A549 (cell line): ENCODE measurements at regions not wholly inside any gene's neighbourhood (a gene's known extent, or its start where the extent isn't known, plus 50 kb on each side); places are given as distances from the start of the nearest gene placed in this dataset.

Experiments
- ATAC-seq, 2 experiments: fragments of 200-7000 bp in 1 of 2; fragments of >200 bp in 1 of 2; cut with Nextera tagmentation in 1 of 2; cut with Tn5 transposase in 1 of 2; 3 replicates each; pipeline versions ENCODE4 v1.8.0 to v1.9.1; 2018 to 2020; ENCODE audit warnings: mild to moderate bottlenecking in 1 of 2, moderate library complexity in 1 of 2
- CTCF ChIA-PET: fragments of 300-600 bp; sonication (Branson Sonifier 250); formaldehyde crosslinking; extraction: SDS; loops from one replicate; lab custom pipeline; 2021; ENCODE audit warnings: antibody characterized with exemption, inconsistent platforms; lab: Yijun Ruan, JAX
- POLR2A ChIA-PET: fragments of 350-600 bp; formaldehyde crosslinking; extraction: SDS; loops from one replicate; lab custom pipeline; 2021; ENCODE audit warnings: antibody characterized with exemption, inconsistent platforms; lab: Yijun Ruan, JAX
- DNase-seq, 2 experiments: peaks; one replicate each; pipeline versions ENCODE4 v3.0.0 to v3.0.0-alpha.2; 2011 to 2016; ENCODE audit warnings: low read depth in 1 of 2, low spot score in 1 of 2
- FAIRE-seq: peaks from 2 replicates; lab custom pipeline; 2011; peaks lifted over from hg19 to GRCh38; lab: Jason Lieb, UNC
- H3K27ac ChIP-seq, 2 experiments: fragments of >200 bp; sonication (Bioruptor Twin); formaldehyde crosslinking; 3 replicates each; pipeline ENCODE4 v1.5.1; 2016 to 2017
- H3K4me1 ChIP-seq: fragments of >200 bp; sonication (Bioruptor Twin); formaldehyde crosslinking; 3 replicates; pipeline ENCODE4 v1.6.1; 2016
- H3K4me2 ChIP-seq: fragments of >200 bp; sonication (Bioruptor Twin); formaldehyde crosslinking; 3 replicates; pipeline ENCODE4 v1.6.1; 2016
- H3K4me3 ChIP-seq: fragments of >200 bp; sonication (Bioruptor Twin); formaldehyde crosslinking; 3 replicates; pipeline ENCODE4 v1.5.1; 2016
- H3K9me3 ChIP-seq: fragments of >200 bp; sonication (Bioruptor Twin); formaldehyde crosslinking; 3 replicates; pipeline ENCODE4 v1.6.1; 2016
- BHLHE40 ChIP-seq: IDR thresholded peaks from 2 replicates; pipeline ENCODE4 v1.6.1; 2012; ENCODE audit warnings: low read depth, low read length, inconsistent platforms
- EP300 ChIP-seq, 2 experiments: fragments of >200 bp; sonication (Bioruptor Twin); formaldehyde crosslinking; IDR thresholded peaks; 2 replicates in 1 of 2; 3 replicates in 1 of 2; pipeline ENCODE4 v1.6.1; 2016 to 2017
- FOSL2 ChIP-seq, 2 experiments: fragments of 450-650 bp in 1 of 2; fragments of >200 bp in 1 of 2; sonication (Bioruptor Twin) in 1 of 2; formaldehyde crosslinking; IDR thresholded peaks; 2 replicates each; pipeline versions ENCODE4 v1.5.0 to v1.6.1; 2016 to 2020; ENCODE audit warnings: mild to moderate bottlenecking in 1 of 2, moderate library complexity in 1 of 2
- FOXS1 ChIP-seq: fragments of 250-450 bp; sonication (Bioruptor Pico); IDR thresholded peaks from 2 replicates; pipeline ENCODE4 v1.5.0; 2020; ENCODE audit warnings: mild to moderate bottlenecking, moderate library complexity
- HDAC2 ChIP-seq: fragments of 200-600 bp; sonication (generic); IDR thresholded peaks from 2 replicates; pipeline ENCODE4 v1.6.1; 2016
- HES2 ChIP-seq: fragments of >200 bp; sonication (Bioruptor Twin); formaldehyde crosslinking; IDR thresholded peaks from 2 replicates; pipeline ENCODE4 v1.6.1; 2016
- HEYL ChIP-seq: fragments of 250-450 bp; sonication (Bioruptor Pico); IDR thresholded peaks from 2 replicates; pipeline ENCODE4 v1.8.0; 2021; ENCODE audit warnings: mild to moderate bottlenecking, moderate library complexity
- HOXB13 ChIP-seq: fragments of 250-450 bp; sonication (Bioruptor Pico); IDR thresholded peaks from 2 replicates; pipeline ENCODE4 v1.5.0; 2020; ENCODE audit warnings: low read depth, mild to moderate bottlenecking, moderate library complexity
- HOXB5 ChIP-seq: fragments of 250-450 bp; sonication (Bioruptor Pico); IDR thresholded peaks from 2 replicates; pipeline ENCODE4 v1.5.0; 2020; ENCODE audit warnings: mild to moderate bottlenecking, moderate library complexity
- JUN ChIP-seq, 2 experiments: fragments of >200 bp; sonication (Bioruptor Twin); formaldehyde crosslinking; IDR thresholded peaks; 2 replicates in 1 of 2; 3 replicates in 1 of 2; pipeline ENCODE4 v1.6.1; 2016 to 2017
- JUNB ChIP-seq: fragments of >200 bp; sonication (Bioruptor Twin); formaldehyde crosslinking; IDR thresholded peaks from 2 replicates; pipeline ENCODE4 v1.6.1; 2016
- KDM1A ChIP-seq: fragments of 200-600 bp; sonication (generic); IDR thresholded peaks from 2 replicates; pipeline ENCODE4 v1.6.1; 2016; ENCODE audit warnings: low read depth, mild to moderate bottlenecking
- MAFK ChIP-seq: fragments of 450-650 bp; IDR thresholded peaks from 2 replicates; pipeline ENCODE4 v1.6.1; 2014; ENCODE audit not compliant: partially characterized antibody
- MAZ ChIP-seq: fragments of 150-350 bp; IDR thresholded peaks from 2 replicates; pipeline ENCODE4 v1.6.1; 2014; ENCODE audit warnings: antibody characterized with exemption, low read depth, low read length, borderline replicate concordance
- MYC ChIP-seq: IDR thresholded peaks from 2 replicates; pipeline ENCODE4 v1.6.1; 2012; ENCODE audit warnings: mild to moderate bottlenecking, inconsistent platforms, low read length, improper control_type of control experiment, borderline replicate concordance
- NR3C1 ChIP-seq: fragments of >200 bp; sonication (Bioruptor Twin); formaldehyde crosslinking; IDR thresholded peaks from 3 replicates; pipeline ENCODE4 v1.6.1; 2017
- PHF8 ChIP-seq: fragments of 200-600 bp; sonication (generic); IDR thresholded peaks from 2 replicates; pipeline ENCODE4 v1.6.1; 2016; ENCODE audit warnings: low read depth, mild to moderate bottlenecking, antibody characterized with exemption, moderate library complexity, borderline replicate concordance
- POLR2AphosphoS2 ChIP-seq: conservative IDR thresholded peaks from 2 replicates; pipeline ENCODE4 v1.6.1; 2012; ENCODE audit warnings: low read length, improper control_type of control experiment, inconsistent platforms
- RAD21 ChIP-seq, 2 experiments: fragments of >200 bp in 1 of 2; sonication (Bioruptor Twin) in 1 of 2; formaldehyde crosslinking in 1 of 2; IDR thresholded peaks in 1 of 2; conservative IDR thresholded peaks in 1 of 2; 2 replicates in 1 of 2; 3 replicates in 1 of 2; pipeline ENCODE4 v1.6.1; 2012 to 2018; ENCODE audit warnings: inconsistent platforms in 1 of 2
- RARB ChIP-seq: fragments of 250-450 bp; sonication (Bioruptor Pico); IDR thresholded peaks from 2 replicates; pipeline ENCODE4 v1.8.0; 2021; ENCODE audit warnings: mild to moderate bottlenecking, moderate library complexity
- RNF2 ChIP-seq: fragments of 200-600 bp; sonication (generic); IDR thresholded peaks from 2 replicates; pipeline ENCODE4 v1.6.1; 2016; ENCODE audit warnings: low read depth, mild to moderate bottlenecking, antibody characterized with exemption, moderate library complexity, borderline replicate concordance
- SMC3 ChIP-seq: fragments of >200 bp; sonication (Bioruptor Twin); formaldehyde crosslinking; IDR thresholded peaks from 3 replicates; pipeline ENCODE4 v1.6.1; 2018; ENCODE audit warnings: inconsistent platforms
- ZC3H11A ChIP-seq: fragments of 450-650 bp; IDR thresholded peaks from 2 replicates; pipeline ENCODE4 v1.6.1; 2014; ENCODE audit warnings: antibody characterized with exemption, mild to moderate bottlenecking
- ZSCAN20 ChIP-seq: fragments of 250-450 bp; sonication (Bioruptor Pico); IDR thresholded peaks from 2 replicates; pipeline ENCODE4 v1.8.0; 2022; ENCODE audit warnings: mild to moderate bottlenecking, moderate library complexity
- WGBS: methylation state at CpG from one replicate; pipeline ENCODE4 v1.1.6; 2017; ENCODE audit errors: missing lambda C conversion rate; 5-methylcytosine and 5-hydroxymethylcytosine counted together
- TF ChIP-seq, protein P1 (sequence below): fragments of >200 bp; sonication (Bioruptor Twin); formaldehyde crosslinking; IDR thresholded peaks from 3 replicates; pipeline ENCODE4 v1.5.1; 2016
- TF ChIP-seq, protein P2 (sequence below): IDR thresholded peaks from 2 replicates; pipeline ENCODE4 v1.6.1; 2012
- TF ChIP-seq, protein P3 (sequence below): fragments of 150-350 bp; IDR thresholded peaks from 2 replicates; pipeline ENCODE4 v1.6.1; 2014; ENCODE audit warnings: low read depth, mild to moderate bottlenecking, low read length

DNA sequence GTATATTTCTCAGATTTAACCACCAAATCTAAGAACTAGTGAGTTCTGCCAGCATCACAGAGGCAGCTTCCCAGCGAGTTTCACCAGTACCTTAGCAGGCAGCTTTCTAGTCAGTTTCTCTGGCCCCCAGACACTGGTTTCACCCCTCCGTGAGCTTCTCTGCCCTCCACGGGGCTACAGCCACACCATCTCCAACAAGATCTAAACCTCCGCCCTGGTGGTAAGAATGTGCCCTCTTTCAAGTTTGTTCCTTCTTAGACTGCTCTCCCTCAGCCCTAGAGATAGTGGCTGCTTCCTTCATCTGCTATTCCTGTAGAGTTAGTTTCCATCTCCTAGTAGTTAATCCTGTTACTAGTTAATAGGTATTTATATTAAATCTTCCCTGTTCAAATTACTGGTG is 60.5 kb upstream of the TAB3 start:
- no peak overlapping the region for H3K27ac ChIP-seq
- no peak overlapping the region for H3K4me3 ChIP-seq
- ChIA-PET CTCF (no interaction called here), POLR2A (no interaction called here)
- FAIRE-seq = no peak
- ATAC-seq = peak in 1 of 2 experiments; percentile 54; a peak in 3 of 6 replicates
- H3K9me3 ChIP-seq = no peaks in the 10 kb centered on the region
- no peak for TF ChIP-seq EP300 (IDR thresholded peaks at IDR 0.05)
- no peak for TF ChIP-seq RNF2
- no peak for TF ChIP-seq MYC
- no peak for TF ChIP-seq JUN (IDR thresholded peaks at IDR 0.05)
- TF ChIP-seq MAFK = no peak
- no peak for TF ChIP-seq HEYL
- TF ChIP-seq HOXB13 (CRISPR knock-in tag) = no peak
- TF ChIP-seq, protein P1, sequence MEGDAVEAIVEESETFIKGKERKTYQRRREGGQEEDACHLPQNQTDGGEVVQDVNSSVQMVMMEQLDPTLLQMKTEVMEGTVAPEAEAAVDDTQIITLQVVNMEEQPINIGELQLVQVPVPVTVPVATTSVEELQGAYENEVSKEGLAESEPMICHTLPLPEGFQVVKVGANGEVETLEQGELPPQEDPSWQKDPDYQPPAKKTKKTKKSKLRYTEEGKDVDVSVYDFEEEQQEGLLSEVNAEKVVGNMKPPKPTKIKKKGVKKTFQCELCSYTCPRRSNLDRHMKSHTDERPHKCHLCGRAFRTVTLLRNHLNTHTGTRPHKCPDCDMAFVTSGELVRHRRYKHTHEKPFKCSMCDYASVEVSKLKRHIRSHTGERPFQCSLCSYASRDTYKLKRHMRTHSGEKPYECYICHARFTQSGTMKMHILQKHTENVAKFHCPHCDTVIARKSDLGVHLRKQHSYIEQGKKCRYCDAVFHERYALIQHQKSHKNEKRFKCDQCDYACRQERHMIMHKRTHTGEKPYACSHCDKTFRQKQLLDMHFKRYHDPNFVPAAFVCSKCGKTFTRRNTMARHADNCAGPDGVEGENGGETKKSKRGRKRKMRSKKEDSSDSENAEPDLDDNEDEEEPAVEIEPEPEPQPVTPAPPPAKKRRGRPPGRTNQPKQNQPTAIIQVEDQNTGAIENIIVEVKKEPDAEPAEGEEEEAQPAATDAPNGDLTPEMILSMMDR = no peak
- TF ChIP-seq POLR2AphosphoS2 = no peak
- TF ChIP-seq KDM1A = no peak
- TF ChIP-seq JUNB = no peak
- 18% methylated on average over 4 of the region's 4 CpGs for WGBS
- no peaks in the 10 kb centered on the region for H3K4me1 ChIP-seq
- H3K4me2 ChIP-seq = no peak overlapping the region
- no peak for DNase-seq

DNA sequence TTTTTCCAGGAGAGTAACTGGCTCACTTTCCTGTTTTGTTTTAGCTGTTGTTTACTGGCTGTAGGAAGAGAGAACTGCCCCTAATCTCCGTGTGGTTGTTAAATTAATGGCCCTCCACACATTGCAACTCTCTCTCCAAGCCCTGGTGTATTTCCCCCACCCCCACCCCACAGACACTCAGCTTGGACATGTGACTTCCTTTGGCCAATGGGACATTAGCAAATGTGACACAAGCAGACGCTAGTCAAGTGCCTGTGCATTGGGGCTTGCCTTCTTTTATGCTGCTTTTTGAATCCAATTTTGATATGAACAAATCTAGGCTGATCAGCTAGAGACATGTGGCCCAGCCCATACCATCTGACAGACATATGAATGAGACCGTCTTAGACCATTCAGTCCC is 59.6 kb upstream of the TAB3 start:
- ATAC-seq (no peak), FAIRE-seq (no peak), DNase-seq (no peak)
- H3K9me3 ChIP-seq = no peaks in the 10 kb centered on the region
- no peak overlapping the region for H3K4me2 ChIP-seq
- 49% methylated on average over 2 of the region's 3 CpGs for WGBS
- CTCF ChIA-PET = no interaction called here
- H3K4me3 ChIP-seq = no peak overlapping the region
- H3K27ac ChIP-seq = no peak overlapping the region
- no peak for TF ChIP-seq FOXS1 (CRISPR knock-in tag)
- no peak for TF ChIP-seq MYC
- no peak for TF ChIP-seq SMC3
- TF ChIP-seq BHLHE40 = no peak
- no peak for TF ChIP-seq HOXB5
- no peak for TF ChIP-seq MAZ
- TF ChIP-seq HOXB13 (CRISPR knock-in tag) = no peak
- no peak for TF ChIP-seq ZSCAN20 (CRISPR knock-in tag)
- TF ChIP-seq PHF8 = no peak
- TF ChIP-seq HDAC2 = no peak
- no peak for TF ChIP-seq ZC3H11A
- TF ChIP-seq FOSL2 (IDR thresholded peaks at IDR 0.05) = no peak
- no peak for TF ChIP-seq FOSL2 (CRISPR knock-in tag; IDR thresholded peaks at IDR 0.05)
- POLR2A ChIA-PET = no interaction called here
- no peaks in the 10 kb centered on the region for H3K4me1 ChIP-seq

GRCh38 chrX:30948051-30948450 is 59.0 kb upstream of the TAB3 start:
- no peak for TF ChIP-seq NR3C1
- no peak for TF ChIP-seq RARB
- TF ChIP-seq, protein P2, sequence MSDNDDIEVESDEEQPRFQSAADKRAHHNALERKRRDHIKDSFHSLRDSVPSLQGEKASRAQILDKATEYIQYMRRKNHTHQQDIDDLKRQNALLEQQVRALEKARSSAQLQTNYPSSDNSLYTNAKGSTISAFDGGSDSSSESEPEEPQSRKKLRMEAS = no peak
- no peak for TF ChIP-seq HES2
- TF ChIP-seq HEYL = no peak
- TF ChIP-seq, protein P3, sequence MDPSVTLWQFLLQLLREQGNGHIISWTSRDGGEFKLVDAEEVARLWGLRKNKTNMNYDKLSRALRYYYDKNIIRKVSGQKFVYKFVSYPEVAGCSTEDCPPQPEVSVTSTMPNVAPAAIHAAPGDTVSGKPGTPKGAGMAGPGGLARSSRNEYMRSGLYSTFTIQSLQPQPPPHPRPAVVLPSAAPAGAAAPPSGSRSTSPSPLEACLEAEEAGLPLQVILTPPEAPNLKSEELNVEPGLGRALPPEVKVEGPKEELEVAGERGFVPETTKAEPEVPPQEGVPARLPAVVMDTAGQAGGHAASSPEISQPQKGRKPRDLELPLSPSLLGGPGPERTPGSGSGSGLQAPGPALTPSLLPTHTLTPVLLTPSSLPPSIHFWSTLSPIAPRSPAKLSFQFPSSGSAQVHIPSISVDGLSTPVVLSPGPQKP = no peak
- no peak for TF ChIP-seq RAD21 (conservative IDR thresholded peaks at IDR 0.05 in 1 of 2, IDR thresholded peaks at IDR 0.05 in 1 of 2)
- Histone ChIP-seq H3K4me3 (no peak overlapping the region), H3K9me3 (no peaks in the 10 kb centered on the region), H3K27ac (no peak overlapping the region), H3K4me2 (no peak overlapping the region), H3K4me1 (no peaks in the 10 kb centered on the region)
- ChIA-PET CTCF (no interaction called here), POLR2A (no interaction called here)
- ATAC-seq (no peak), FAIRE-seq (peak; percentile 51), DNase-seq (no peak)
- 31% methylated on average over 2 of the region's 2 CpGs for WGBS
